CMK (cell line): ENCODE measurements at regions not wholly inside any gene's neighbourhood (a gene's known extent, or its start where the extent isn't known, plus 50 kb on each side); places are given as distances from the start of the nearest gene placed in this dataset.
"Not testable (repeated sequence)": the region's sequence is repeated elsewhere in the genome, so short reads cannot be mapped to it uniquely, and the experiment has no call there.

Experiments used
- DNase-seq: peaks from one replicate; pipeline ENCODE4 v3.0.0-alpha.2; 2010; ENCODE audit warnings: low read depth

DNA sequence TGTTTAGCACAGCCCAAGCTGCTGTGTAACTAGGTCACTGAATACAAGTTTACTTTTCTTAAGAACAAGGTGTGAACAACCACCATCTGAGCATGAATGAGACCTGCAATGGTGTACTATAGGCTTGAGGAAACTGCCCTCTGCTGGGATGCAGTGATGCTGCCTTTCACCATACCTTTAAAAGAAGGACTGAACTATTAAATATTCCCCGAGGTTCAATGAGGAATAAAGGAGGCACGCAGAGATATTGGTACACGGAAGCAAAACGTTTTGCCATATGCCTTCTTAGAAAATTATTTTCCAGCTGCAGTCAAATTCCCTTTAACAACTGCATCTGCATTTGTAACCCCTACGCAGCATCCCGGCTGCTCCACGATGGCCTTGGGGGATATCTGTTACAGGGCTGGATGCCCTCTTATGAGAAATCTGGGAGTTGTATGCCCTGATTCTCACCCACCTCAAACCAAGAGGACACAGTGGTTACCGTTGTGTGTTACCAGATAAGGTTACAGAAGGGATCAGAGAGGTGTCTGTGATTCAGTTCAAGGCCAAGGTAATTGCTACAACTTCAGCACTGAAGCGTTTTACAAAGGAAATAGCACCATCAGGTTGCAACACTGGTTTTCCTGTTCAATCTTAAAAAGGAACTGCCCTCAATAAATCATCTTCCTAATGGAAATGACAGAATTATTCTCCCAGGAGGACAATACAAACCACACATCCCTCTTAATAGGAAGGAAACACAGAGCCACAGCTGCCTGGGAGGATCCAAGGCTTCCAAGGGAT lies 470.5 kb downstream of the LTN1 start:
- no peak for DNase-seq

GRCh38 chr21:28518630-28519029 lies 474.0 kb downstream of the LTN1 start:
- no peak for DNase-seq

DNA sequence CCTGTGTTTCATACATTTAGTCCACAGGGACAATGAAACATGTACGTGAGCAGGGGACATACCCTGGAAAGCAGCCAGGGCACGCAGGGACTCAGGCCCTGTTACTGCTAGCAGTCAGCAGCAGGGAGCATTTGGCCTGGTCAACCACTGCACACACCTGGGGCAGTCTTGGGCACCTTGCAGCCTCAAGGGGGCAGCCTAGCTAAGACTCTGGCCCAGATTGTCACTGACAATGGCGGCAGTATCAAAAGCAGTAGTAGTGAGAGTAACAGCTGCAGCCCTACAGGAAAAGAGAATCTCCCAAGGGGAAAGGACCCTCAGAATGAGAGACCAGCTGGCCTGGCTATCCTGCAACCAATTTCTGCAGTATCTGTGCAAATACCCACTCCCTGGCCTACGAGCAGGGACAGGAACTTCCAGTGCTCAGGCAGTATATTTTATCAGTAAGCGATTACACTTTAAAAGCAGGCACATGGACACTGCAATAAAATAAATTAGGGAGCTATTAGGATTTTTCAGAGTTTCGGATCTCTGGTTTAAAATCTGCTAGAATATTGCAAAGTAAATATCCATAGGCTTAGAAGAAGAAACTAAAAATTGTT lies 475.6 kb downstream of the LTN1 start:
- DNase-seq = no peak

DNA sequence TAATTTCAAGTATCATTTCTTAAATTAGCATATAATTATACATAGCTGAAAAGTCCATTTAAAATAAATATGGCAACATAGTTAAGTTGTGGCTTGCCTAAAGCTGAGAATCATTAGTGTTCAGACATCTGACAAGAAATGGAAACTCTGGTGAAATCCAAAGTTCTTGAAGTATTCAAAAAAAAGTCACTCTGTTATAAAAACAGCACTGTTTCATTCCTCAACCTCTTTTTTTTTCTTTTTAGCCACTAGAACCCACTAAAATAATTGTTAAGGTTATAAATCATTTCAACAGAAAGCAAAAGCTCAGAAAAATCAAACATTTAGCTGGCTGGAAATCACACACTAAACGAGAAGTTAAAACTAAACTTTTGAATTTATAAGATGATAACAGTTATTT lies 476.7 kb downstream of the LTN1 start:
- no peak for DNase-seq

GRCh38 chr21:28513428-28513827 lies 479.2 kb downstream of the LTN1 start:
- DNase-seq = no peak

DNA sequence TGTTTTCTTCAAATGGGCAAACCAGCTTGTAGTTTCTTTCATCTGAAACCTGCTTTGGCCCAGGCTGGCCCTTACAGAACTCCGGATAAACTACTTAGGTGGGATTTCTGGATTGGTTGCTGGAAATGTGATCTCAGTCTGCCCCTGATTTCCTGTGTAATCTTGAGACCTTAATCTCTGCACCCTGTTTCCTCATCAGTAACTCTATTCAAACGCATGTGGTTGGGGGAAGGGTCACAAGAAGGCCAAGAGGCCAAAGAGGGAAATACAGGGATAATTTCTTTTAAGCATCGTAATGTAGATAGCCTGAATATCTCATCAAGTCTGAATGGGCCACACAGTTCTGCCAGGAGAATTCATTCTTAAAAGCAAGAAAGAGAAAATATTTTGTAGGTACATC lies 483.6 kb downstream of the LTN1 start:
- DNase-seq = no peak

- no peak for DNase-seq
These were observed 484.6 kb downstream of the LTN1 start for GRCh38 chr21:28508126-28508525.

DNA sequence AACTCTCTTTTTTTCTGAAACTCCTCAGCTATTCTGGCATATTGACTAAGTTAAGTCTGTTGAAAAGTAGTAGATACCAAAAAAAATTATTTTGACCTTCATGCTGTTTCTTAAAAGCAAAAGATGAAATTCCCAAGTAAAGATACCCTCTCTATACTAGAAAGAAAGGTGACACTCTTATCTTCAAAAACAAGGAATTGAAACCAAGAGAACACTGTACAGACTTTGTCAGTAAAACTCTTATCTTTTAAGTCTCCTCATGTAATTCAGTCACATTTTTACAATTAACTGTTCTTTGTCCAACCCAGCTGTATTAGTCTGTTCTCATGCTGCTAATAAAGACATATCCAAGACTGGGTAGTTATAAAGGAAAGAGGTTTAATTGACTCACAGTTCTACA lies 496.2 kb downstream of the LTN1 start:
- no peak for DNase-seq

DNA sequence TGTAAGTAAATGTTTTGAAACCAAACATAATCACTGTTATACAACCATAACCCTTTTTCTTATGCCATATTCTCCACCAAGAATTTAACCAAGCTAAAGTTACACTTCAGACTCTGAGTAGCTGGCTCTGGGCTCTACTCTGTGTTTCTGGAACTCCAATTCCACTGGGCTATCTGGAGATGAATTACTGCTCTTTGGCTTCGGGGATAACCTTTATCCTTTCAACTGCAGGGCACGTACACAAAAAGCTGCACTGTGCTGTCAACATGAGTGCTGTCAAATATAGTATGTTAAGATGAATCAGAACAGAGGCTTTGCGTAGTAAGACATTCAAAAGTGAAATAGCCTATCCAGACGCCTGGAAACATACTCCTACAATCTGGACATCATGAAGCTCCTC lies 500.6 kb downstream of the LTN1 start:
- no peak for DNase-seq

GRCh38 chr21:28489821-28490350 lies 502.8 kb downstream of the LTN1 start:
- DNase-seq = no peak

DNA sequence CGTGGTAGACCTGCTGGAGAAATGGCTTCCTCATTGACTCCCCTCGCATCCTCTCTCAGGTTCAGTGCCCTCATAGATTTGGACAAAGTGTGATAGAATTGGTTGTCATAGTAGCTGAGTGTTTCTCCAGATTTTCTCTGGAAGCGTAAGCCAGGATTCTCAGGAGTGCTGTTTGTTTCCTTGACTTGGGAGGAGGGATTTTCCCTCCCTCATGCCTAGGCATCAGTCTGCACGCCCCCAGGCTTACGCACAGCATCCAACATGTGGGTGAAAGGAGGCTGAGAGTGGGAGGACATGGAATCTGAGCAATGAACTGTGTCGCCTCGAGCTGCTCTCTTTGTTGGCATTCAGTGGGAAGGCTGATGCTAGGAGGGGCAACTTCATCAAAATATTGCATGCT lies 503.5 kb downstream of the LTN1 start:
- no peak for DNase-seq

DNA sequence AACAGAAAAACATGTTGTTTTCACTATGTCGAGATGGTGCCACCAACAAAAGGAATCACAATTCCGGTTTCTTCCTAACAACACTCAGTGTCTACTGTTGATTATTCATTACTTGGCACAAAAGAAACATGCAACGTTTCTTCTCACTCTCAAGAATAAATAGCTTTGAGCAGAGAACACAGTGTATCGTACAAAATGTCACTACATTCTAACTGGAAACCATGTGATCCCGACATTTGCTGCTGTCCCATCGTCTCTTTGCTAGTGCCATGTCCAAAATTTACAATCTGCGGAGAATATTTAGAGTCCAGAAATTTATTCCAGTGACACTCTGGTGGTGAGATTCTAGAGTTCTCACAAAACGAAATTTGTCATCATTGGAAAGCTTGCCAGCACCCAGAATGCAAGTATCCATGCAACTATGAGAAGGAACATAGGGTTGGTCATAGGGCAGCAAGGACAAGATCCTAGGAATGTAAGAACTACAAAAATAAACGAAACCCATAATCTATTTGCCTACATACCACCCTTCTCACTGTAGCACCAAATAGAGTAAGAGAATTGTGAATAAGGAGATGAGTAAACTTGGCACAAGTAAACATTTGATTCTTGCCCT lies 505.1 kb downstream of the LTN1 start:
- DNase-seq = no peak

DNA sequence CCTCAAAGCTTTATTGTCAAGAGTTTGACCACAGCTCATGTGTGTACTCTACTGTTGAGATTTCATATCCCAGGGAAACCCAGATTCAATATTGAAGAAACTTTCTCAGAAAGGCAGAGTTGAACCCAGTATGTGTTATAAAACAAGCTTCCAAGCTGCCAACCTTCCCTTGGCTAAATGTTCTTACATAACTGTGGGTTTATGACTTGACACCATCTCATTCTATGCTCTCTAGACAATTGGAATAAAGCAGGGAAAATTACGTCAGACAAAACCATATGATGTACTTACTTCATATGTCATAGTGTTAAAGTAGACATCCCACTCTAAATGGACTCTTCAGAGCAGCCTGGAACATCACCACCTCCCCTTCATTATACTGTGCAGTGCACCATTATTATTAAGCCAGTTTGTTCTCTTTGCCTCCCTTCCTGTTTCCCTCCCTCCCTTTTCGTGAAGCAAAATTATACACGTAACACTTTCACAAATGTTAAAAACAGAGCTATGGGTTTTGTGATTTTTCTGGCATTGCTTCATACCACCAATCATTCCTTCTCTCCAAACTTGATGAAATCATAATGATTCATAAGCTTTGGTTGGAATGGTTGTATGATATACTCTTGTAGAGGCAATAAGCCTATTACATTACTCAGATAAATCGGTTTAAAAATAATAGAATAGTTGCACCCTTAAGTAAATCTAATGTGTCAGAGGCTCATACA lies 507.2 kb downstream of the LTN1 start:
- DNase-seq = no peak

- DNase-seq = no peak
These were observed 509.2 kb downstream of the LTN1 start for GRCh38 chr21:28483301-28484035.

- DNase-seq = no peak
These were observed 510.0 kb downstream of the LTN1 start for GRCh38 chr21:28482657-28483056.

DNA sequence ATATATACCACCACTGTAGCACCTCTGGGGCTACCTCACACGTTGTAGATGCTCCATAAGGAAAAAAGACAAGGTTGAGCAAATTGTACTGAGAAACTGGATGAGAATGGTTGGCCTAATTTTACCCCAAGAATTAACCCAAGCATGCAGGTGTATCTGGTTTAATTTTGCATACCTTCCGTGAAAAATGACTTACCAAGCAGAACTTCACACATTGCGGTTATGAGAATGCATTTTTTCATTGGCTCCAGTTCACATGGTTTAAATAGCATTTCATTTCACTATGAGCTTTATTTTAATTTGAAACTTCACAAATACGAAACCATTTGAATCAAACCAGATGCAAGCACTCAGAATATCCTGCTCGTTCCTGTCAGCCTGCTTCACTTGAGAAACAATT lies 512.2 kb downstream of the LTN1 start:
- DNase-seq = no peak

GRCh38 chr21:28473530-28474220 lies 519.0 kb downstream of the LTN1 start:
- no peak for DNase-seq

GRCh38 chr21:28472543-28472942 lies 520.1 kb downstream of the LTN1 start:
- not testable (repeated sequence) for DNase-seq

GRCh38 chr21:28464988-28465387 lies 527.7 kb downstream of the LTN1 start:
- no peak for DNase-seq

DNA sequence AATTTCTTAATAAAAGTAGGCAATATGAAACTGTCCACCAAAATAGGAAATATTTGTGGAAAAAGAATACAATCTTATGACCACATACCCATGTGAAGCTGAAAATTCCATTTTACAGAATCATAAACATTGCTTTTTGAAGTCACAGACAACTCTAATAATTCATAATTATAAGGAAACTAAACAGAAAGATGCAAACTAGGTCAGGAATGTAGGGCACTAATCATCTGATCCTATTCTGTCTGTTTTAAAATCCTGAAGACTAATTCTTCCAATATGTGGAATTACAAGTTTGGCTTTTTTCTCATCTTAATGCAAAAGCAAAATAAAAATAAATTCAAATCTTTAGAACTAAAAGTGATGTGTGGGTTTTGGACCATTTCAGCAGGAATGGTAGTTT lies 528.6 kb downstream of the LTN1 start:
- DNase-seq = no peak

GRCh38 chr21:28459193-28459592 lies 533.5 kb downstream of the LTN1 start:
- DNase-seq = peak; percentile 99
